ENCODE measurements at regions not wholly inside any gene's neighbourhood (a gene's known extent, or its start where the extent isn't known, plus 50 kb on each side); places are given as distances from the start of the nearest gene placed in this dataset.

DNA sequence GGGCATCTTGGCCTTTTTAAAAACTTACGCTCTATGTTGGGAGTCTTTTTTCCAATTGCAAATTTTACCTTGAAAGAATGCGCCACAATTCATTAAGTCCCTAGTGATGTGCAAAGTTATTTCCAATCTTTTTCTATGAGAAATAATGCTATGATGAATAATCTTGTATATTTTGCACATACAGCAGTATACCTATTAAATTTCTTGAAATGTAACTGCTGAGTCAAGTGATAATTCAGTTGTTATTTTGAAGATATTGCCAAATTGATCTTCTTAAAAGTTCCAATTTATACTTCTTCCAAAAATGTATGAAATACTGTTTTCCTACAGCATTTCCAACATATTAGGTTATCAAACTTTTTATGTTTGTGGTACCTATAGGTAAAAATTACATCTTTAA lies 92.8 kb upstream of the PPP2R2B start:
- Histone ChIP-seq H3K4me2 (ENCODE audit: insufficient read depth, low read length, poor library complexity, severe bottlenecking) (no peak overlapping the region), H2AFZ (ENCODE audit: low read length) (no peak overlapping the region), H2BK15ac (ENCODE audit: low read length) (no peak overlapping the region), H3K4me3 (ENCODE audit: low read length in 2 of 2) (no peak overlapping the region), H2AK5ac (ENCODE audit: low read depth, low read length) (no peak overlapping the region), H2BK12ac (ENCODE audit: low read length) (no peak overlapping the region), H3K27ac (replicated peaks; ENCODE audit: low read length) (no peak overlapping the region), H3K9ac (ENCODE audit: low read depth, low read length, poor library complexity) (no peak overlapping the region), H2BK120ac (ENCODE audit: low read depth, low read length) (no peak overlapping the region), H3K27me3 (ENCODE audit: control insufficient read depth in 3 of 3, insufficient read depth in 3 of 3, low read depth in 1 of 3, low read length in 3 of 3) (peaks cover 0 to 5% (median 0%) of the 10 kb centered on the region in 3 experiments), H3K4ac (ENCODE audit: low read length) (no peak overlapping the region), H3K14ac (ENCODE audit: low read length) (no peak overlapping the region), H3K36me3 (replicated peaks in 1 of 2; ENCODE audit: control insufficient read depth in 2 of 2, insufficient read depth in 2 of 2, low read length in 2 of 2) (no peaks in the 10 kb centered on the region), H2BK5ac (ENCODE audit: low read length) (no peak overlapping the region), H3K18ac (ENCODE audit: low read length) (no peak overlapping the region), H4K91ac (ENCODE audit: low read depth, low read length, poor library complexity) (no peak overlapping the region), H4K8ac (ENCODE audit: low read depth, low read length) (no peak overlapping the region), H3K9me3 (replicated peaks in 1 of 2; ENCODE audit: control insufficient read depth in 2 of 2, insufficient read depth in 1 of 2, low read depth in 1 of 2, low read length in 2 of 2) (no peaks in the 10 kb centered on the region), H3K79me1 (ENCODE audit: low read depth, low read length) (no peaks in the 10 kb centered on the region), H3K4me1 (ENCODE audit: control insufficient read depth in 2 of 2, insufficient read depth in 1 of 2, low read depth in 1 of 2, low read length in 2 of 2) (no peaks in the 10 kb centered on the region), H3K23ac (ENCODE audit: low read depth, low read length, poor library complexity) (no peak overlapping the region)
- no CpG with 5 or more reads among the region's 2 CpGs for WGBS, 2 donors (ENCODE audit: extremely low coverage in 2 of 2, insufficient read length in 2 of 2, insufficient replicate concordance in 1 of 2)
- DNase-seq (ENCODE audit: low spot score) = no peak

DNA sequence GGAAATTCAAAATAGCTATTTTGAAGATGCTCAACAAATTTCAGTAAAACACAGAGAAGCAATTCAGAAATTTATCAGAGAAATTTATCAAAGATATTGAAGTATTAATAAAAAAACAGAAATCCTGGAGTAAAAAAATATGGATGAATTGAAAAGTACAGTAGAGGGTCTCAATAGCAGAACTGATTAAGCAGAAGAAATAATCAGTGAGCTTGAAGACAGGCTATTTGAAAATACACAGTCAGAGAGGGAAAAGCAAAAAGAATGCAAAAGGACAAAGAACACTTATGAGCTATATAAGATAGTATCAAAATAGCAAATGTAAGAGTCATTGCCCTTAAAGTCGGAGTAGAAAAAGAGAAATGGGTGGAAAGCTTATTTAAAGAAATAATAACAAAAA lies 107.9 kb upstream of the PPP2R2B start:
- H3K9ac ChIP-seq (ENCODE audit: low read depth, low read length, poor library complexity) = no peak overlapping the region
- no peaks in the 10 kb centered on the region for H3K27me3 ChIP-seq (ENCODE audit: control insufficient read depth in 3 of 3, insufficient read depth in 3 of 3, low read depth in 1 of 3, low read length in 3 of 3)
- no peak overlapping the region for H2BK5ac ChIP-seq (ENCODE audit: low read length)
- no peak overlapping the region for H3K4ac ChIP-seq (ENCODE audit: low read length)
- no peak overlapping the region for H3K27ac ChIP-seq (replicated peaks; ENCODE audit: low read length)
- H3K4me1 ChIP-seq (ENCODE audit: control insufficient read depth in 2 of 2, insufficient read depth in 1 of 2, low read depth in 1 of 2, low read length in 2 of 2) = no peaks in the 10 kb centered on the region
- no peak overlapping the region for H2BK120ac ChIP-seq (ENCODE audit: low read depth, low read length)
- H3K4me3 ChIP-seq (ENCODE audit: low read length in 2 of 2) = no peak overlapping the region
- no peak overlapping the region for H3K14ac ChIP-seq (ENCODE audit: low read length)
- no peak overlapping the region for H4K8ac ChIP-seq (ENCODE audit: low read depth, low read length)
- no peak overlapping the region for H2AK5ac ChIP-seq (ENCODE audit: low read depth, low read length)
- H2BK12ac ChIP-seq (ENCODE audit: low read length) = no peak overlapping the region
- no peak overlapping the region for H3K18ac ChIP-seq (ENCODE audit: low read length)
- no peak overlapping the region for H4K91ac ChIP-seq (ENCODE audit: low read depth, low read length, poor library complexity)
- H2BK15ac ChIP-seq (ENCODE audit: low read length) = no peak overlapping the region
- DNase-seq (ENCODE audit: low spot score) = no peak
- no peak overlapping the region for H3K23ac ChIP-seq (ENCODE audit: low read depth, low read length, poor library complexity)
- H3K79me1 ChIP-seq (ENCODE audit: low read depth, low read length) = no peaks in the 10 kb centered on the region
- H3K36me3 ChIP-seq (replicated peaks in 1 of 2; ENCODE audit: control insufficient read depth in 2 of 2, insufficient read depth in 2 of 2, low read length in 2 of 2) = no peaks in the 10 kb centered on the region
- no peak overlapping the region for H2AFZ ChIP-seq (ENCODE audit: low read length)
- H3K9me3 ChIP-seq (replicated peaks in 1 of 2; ENCODE audit: control insufficient read depth in 2 of 2, insufficient read depth in 1 of 2, low read depth in 1 of 2, low read length in 2 of 2) = peaks cover 2 to 7% of the 10 kb centered on the region in 2 donors
- H3K4me2 ChIP-seq (ENCODE audit: insufficient read depth, low read length, poor library complexity, severe bottlenecking) = no peak overlapping the region
- no CpG with 5 or more reads among the region's 1 CpG for WGBS, 2 donors (ENCODE audit: extremely low coverage in 2 of 2, insufficient read length in 2 of 2, insufficient replicate concordance in 1 of 2)

DNA sequence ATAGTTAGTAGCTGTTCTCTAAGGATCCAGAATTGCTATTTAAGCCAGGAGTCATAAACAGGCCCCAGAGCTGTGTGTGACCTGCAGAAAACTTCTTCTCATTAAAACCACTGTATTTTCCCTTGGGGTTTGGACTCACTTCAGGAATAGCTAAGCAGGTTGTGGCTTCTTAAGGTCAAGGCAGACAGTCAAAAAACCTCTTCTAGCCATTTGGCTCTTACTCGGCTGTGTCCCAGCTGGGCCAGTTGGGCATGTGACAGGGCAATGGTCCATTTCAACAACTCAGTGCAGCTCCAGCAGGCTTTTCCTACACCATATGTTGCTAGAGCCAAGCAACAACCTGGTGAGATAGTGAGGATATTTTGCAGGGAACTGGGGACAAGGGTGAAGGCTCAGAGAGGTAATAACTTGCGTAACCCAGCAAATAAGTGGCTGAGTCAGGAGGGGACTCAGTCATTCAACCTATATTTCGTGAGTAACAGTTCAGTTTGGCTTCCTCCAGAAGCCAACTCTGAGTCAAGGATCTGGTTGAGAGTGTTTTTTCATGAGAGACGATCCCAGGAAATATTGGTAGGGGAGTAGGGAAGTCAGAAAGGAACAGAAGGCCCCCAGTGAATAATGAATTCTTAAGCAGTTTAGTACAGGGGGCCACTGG lies 115.4 kb upstream of the PPP2R2B start:
- Histone ChIP-seq H4K91ac (ENCODE audit: low read depth, low read length, poor library complexity) (no peak overlapping the region), H2BK12ac (ENCODE audit: low read length) (no peak overlapping the region), H3K9me3 (replicated peaks in 1 of 2; ENCODE audit: control insufficient read depth in 2 of 2, insufficient read depth in 1 of 2, low read depth in 1 of 2, low read length in 2 of 2) (peaks cover 0 to 3% of the 10 kb centered on the region in 2 donors), H3K4me3 (ENCODE audit: low read length in 2 of 2) (no peak overlapping the region), H3K14ac (ENCODE audit: low read length) (no peak overlapping the region), H3K18ac (ENCODE audit: low read length) (peak overlapping the region; percentile 52), H2BK15ac (ENCODE audit: low read length) (no peak overlapping the region), H3K4ac (ENCODE audit: low read length) (no peak overlapping the region), H4K8ac (ENCODE audit: low read depth, low read length) (no peak overlapping the region), H3K36me3 (replicated peaks in 1 of 2; ENCODE audit: control insufficient read depth in 2 of 2, insufficient read depth in 2 of 2, low read length in 2 of 2) (no peaks in the 10 kb centered on the region), H2AFZ (ENCODE audit: low read length) (no peak overlapping the region), H2AK5ac (ENCODE audit: low read depth, low read length) (no peak overlapping the region), H3K27me3 (ENCODE audit: control insufficient read depth in 3 of 3, insufficient read depth in 3 of 3, low read depth in 1 of 3, low read length in 3 of 3) (no peaks in the 10 kb centered on the region), H2BK5ac (ENCODE audit: low read length) (no peak overlapping the region), H3K27ac (replicated peaks; ENCODE audit: low read length) (no peak overlapping the region), H2BK120ac (ENCODE audit: low read depth, low read length) (no peak overlapping the region), H3K9ac (ENCODE audit: low read depth, low read length, poor library complexity) (no peak overlapping the region), H3K23ac (ENCODE audit: low read depth, low read length, poor library complexity) (no peak overlapping the region), H3K4me2 (ENCODE audit: insufficient read depth, low read length, poor library complexity, severe bottlenecking) (no peak overlapping the region), H3K4me1 (ENCODE audit: control insufficient read depth in 2 of 2, insufficient read depth in 1 of 2, low read depth in 1 of 2, low read length in 2 of 2) (peaks cover 0 to 7% of the 10 kb centered on the region in 2 donors), H3K79me1 (ENCODE audit: low read depth, low read length) (no peaks in the 10 kb centered on the region)
- no CpG with 5 or more reads among the region's 4 CpGs for WGBS, 2 donors (ENCODE audit: extremely low coverage in 2 of 2, insufficient read length in 2 of 2, insufficient replicate concordance in 1 of 2)
- no peak for DNase-seq (ENCODE audit: low spot score)

DNA sequence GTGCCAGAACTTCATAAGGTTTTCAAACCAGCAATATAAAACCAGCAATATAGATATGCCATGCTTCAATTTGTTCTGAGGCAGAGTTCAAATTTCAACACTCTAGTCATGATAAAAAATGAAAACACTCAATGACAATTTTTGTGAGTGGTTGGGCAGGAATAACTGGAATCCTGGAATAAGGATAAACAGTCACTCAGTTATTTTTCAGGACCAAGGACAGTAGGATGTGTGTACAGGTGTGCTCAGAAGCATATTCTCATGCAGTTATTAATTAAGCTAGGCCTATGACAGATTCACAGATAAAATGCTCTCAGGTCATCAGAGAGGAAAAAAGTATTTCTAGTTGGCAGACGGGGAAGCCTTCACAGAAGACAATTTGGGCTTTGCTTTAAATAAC lies 117.3 kb upstream of the PPP2R2B start:
- Histone ChIP-seq H3K79me1 (ENCODE audit: low read depth, low read length) (no peaks in the 10 kb centered on the region), H4K91ac (ENCODE audit: low read depth, low read length, poor library complexity) (no peak overlapping the region), H3K27me3 (ENCODE audit: control insufficient read depth in 3 of 3, insufficient read depth in 3 of 3, low read depth in 1 of 3, low read length in 3 of 3) (no peaks in the 10 kb centered on the region), H2BK5ac (ENCODE audit: low read length) (no peak overlapping the region), H3K4me2 (ENCODE audit: insufficient read depth, low read length, poor library complexity, severe bottlenecking) (no peak overlapping the region), H3K23ac (ENCODE audit: low read depth, low read length, poor library complexity) (no peak overlapping the region), H2BK15ac (ENCODE audit: low read length) (no peak overlapping the region), H2AK5ac (ENCODE audit: low read depth, low read length) (no peak overlapping the region), H2BK12ac (ENCODE audit: low read length) (no peak overlapping the region), H4K8ac (ENCODE audit: low read depth, low read length) (no peak overlapping the region), H3K14ac (ENCODE audit: low read length) (no peak overlapping the region), H3K4ac (ENCODE audit: low read length) (no peak overlapping the region), H3K9me3 (replicated peaks in 1 of 2; ENCODE audit: control insufficient read depth in 2 of 2, insufficient read depth in 1 of 2, low read depth in 1 of 2, low read length in 2 of 2) (no peaks in the 10 kb centered on the region), H3K18ac (ENCODE audit: low read length) (no peak overlapping the region), H3K4me3 (ENCODE audit: low read length in 2 of 2) (no peak overlapping the region), H3K27ac (replicated peaks; ENCODE audit: low read length) (no peak overlapping the region), H3K4me1 (ENCODE audit: control insufficient read depth in 2 of 2, insufficient read depth in 1 of 2, low read depth in 1 of 2, low read length in 2 of 2) (peaks cover 0 to 7% of the 10 kb centered on the region in 2 donors), H2BK120ac (ENCODE audit: low read depth, low read length) (no peak overlapping the region), H3K36me3 (replicated peaks in 1 of 2; ENCODE audit: control insufficient read depth in 2 of 2, insufficient read depth in 2 of 2, low read length in 2 of 2) (no peaks in the 10 kb centered on the region), H2AFZ (ENCODE audit: low read length) (no peak overlapping the region), H3K9ac (ENCODE audit: low read depth, low read length, poor library complexity) (no peak overlapping the region)
- WGBS, 2 donors (ENCODE audit: extremely low coverage in 2 of 2, insufficient read length in 2 of 2, insufficient replicate concordance in 1 of 2) = no CpG with 5 or more reads among the region's 1 CpG
- DNase-seq (ENCODE audit: low spot score) = no peak

All from neuronal stem cell (in vitro differentiated cells).